T-helper 2 cell treated with Interferon-gamma antibody and Interleukin-4, amounts not matched to agents 5 μg/mL and 100 μg/mL, for 36 hours (primary cell): ENCODE measurements at regions not wholly inside any gene's neighbourhood (a gene's known extent, or its start where the extent isn't known, plus 50 kb on each side); places are given as distances from the start of the nearest gene placed in this dataset.

ENCODE experiments used
- DNase-seq: peaks from one replicate; pipeline ENCODE4 v3.0.0; 2021; ENCODE audit warnings: low spot score
- H3K27ac Mint-ChIP-seq: one replicate; pipeline ENCODE4 v1.8.0; 2021; ENCODE audit warnings: mild to moderate bottlenecking, mixed read lengths
- H3K27me3 Mint-ChIP-seq: one replicate; pipeline ENCODE4 v1.8.0; 2021; ENCODE audit warnings: low read depth, mixed read lengths
- H3K36me3 Mint-ChIP-seq: one replicate; pipeline ENCODE4 v1.8.0; 2021; ENCODE audit warnings: low read depth, mixed read lengths
- H3K4me1 Mint-ChIP-seq: one replicate; pipeline ENCODE4 v1.8.0; 2021; ENCODE audit warnings: low read depth, mixed read lengths
- H3K4me3 Mint-ChIP-seq: one replicate; pipeline ENCODE4 v1.8.0; 2022; ENCODE audit warnings: mild to moderate bottlenecking, moderate library complexity, mixed read lengths
- H3K9me3 Mint-ChIP-seq: one replicate; pipeline ENCODE4 v1.8.0; 2021; ENCODE audit warnings: mixed read lengths

GRCh38 chr15:93298901-93299300, 209.9 kb upstream of the RGMA start:
- Mint-ChIP-seq H3K4me1 (no peaks in the 10 kb centered on the region), H3K36me3 (no peaks in the 10 kb centered on the region), H3K27me3 (no peaks in the 10 kb centered on the region), H3K4me3 (no peak overlapping the region), H3K9me3 (no peaks in the 10 kb centered on the region), H3K27ac (no peak overlapping the region)
- no peak for DNase-seq

- Mint-ChIP-seq H3K27me3 (no peaks in the 10 kb centered on the region), H3K4me3 (no peak overlapping the region), H3K4me1 (no peaks in the 10 kb centered on the region), H3K27ac (no peak overlapping the region), H3K9me3 (no peaks in the 10 kb centered on the region), H3K36me3 (no peaks in the 10 kb centered on the region)
- DNase-seq, result no peak
Measured at GRCh38 chr15:93296759-93297500, 207.9 kb upstream of the RGMA start.

GRCh38 chr15:93294896-93295295, 205.9 kb upstream of the RGMA start:
- Mint-ChIP-seq H3K4me1 (no peaks in the 10 kb centered on the region), H3K27me3 (peaks cover 11% of the 10 kb centered on the region), H3K36me3 (no peaks in the 10 kb centered on the region)

GRCh38 chr15:93294066-93294465, 205.1 kb upstream of the RGMA start:
- no peaks in the 10 kb centered on the region for H3K4me1 Mint-ChIP-seq
- no peak overlapping the region for H3K27ac Mint-ChIP-seq

More at GRCh38 chr15:93294896-93295295, 205.9 kb upstream of the RGMA start:
- no peak overlapping the region for H3K4me3 Mint-ChIP-seq
- DNase-seq, result no peak
- no peak overlapping the region for H3K27ac Mint-ChIP-seq
- H3K9me3 Mint-ChIP-seq, result no peaks in the 10 kb centered on the region

GRCh38 chr15:93291380-93291779, 202.4 kb upstream of the RGMA start:
- H3K27ac Mint-ChIP-seq, result no peak overlapping the region
- H3K27me3 Mint-ChIP-seq, result peaks cover 11% of the 10 kb centered on the region
- no peak for DNase-seq
- no peaks in the 10 kb centered on the region for H3K4me1 Mint-ChIP-seq
- H3K9me3 Mint-ChIP-seq, result no peaks in the 10 kb centered on the region
- H3K36me3 Mint-ChIP-seq, result no peaks in the 10 kb centered on the region
- H3K4me3 Mint-ChIP-seq, result no peak overlapping the region

More at GRCh38 chr15:93294066-93294465, 205.1 kb upstream of the RGMA start:
- no peaks in the 10 kb centered on the region for H3K36me3 Mint-ChIP-seq
- H3K9me3 Mint-ChIP-seq, result no peaks in the 10 kb centered on the region
- no peak overlapping the region for H3K4me3 Mint-ChIP-seq
- peaks cover 11% of the 10 kb centered on the region for H3K27me3 Mint-ChIP-seq
- no peak for DNase-seq

- Mint-ChIP-seq H3K4me1 (no peaks in the 10 kb centered on the region), H3K36me3 (no peaks in the 10 kb centered on the region), H3K4me3 (no peak overlapping the region), H3K27me3 (peaks cover 11% of the 10 kb centered on the region), H3K9me3 (no peaks in the 10 kb centered on the region), H3K27ac (no peak overlapping the region)
- DNase-seq, result no peak
Measured at GRCh38 chr15:93290618-93290946, 201.6 kb upstream of the RGMA start.

GRCh38 chr15:93289941-93290617, 201.1 kb upstream of the RGMA start:
- no peak overlapping the region for H3K4me3 Mint-ChIP-seq
- DNase-seq, result no peak
- no peaks in the 10 kb centered on the region for H3K4me1 Mint-ChIP-seq
- peaks cover 11% of the 10 kb centered on the region for H3K27me3 Mint-ChIP-seq
- no peaks in the 10 kb centered on the region for H3K36me3 Mint-ChIP-seq
- H3K9me3 Mint-ChIP-seq, result no peaks in the 10 kb centered on the region
- no peak overlapping the region for H3K27ac Mint-ChIP-seq

- Mint-ChIP-seq H3K9me3 (no peaks in the 10 kb centered on the region), H3K36me3 (no peaks in the 10 kb centered on the region), H3K27ac (no peak overlapping the region), H3K4me3 (no peak overlapping the region), H3K4me1 (no peaks in the 10 kb centered on the region), H3K27me3 (peaks cover 12% of the 10 kb centered on the region)
- DNase-seq, result no peak
Measured at GRCh38 chr15:93288728-93289294, 199.8 kb upstream of the RGMA start.

- no peak overlapping the region for H3K27ac Mint-ChIP-seq
- H3K4me3 Mint-ChIP-seq, result no peak overlapping the region
- DNase-seq, result no peak
- peaks cover 14% of the 10 kb centered on the region for H3K27me3 Mint-ChIP-seq
- no peaks in the 10 kb centered on the region for H3K4me1 Mint-ChIP-seq
- no peaks in the 10 kb centered on the region for H3K9me3 Mint-ChIP-seq
- no peaks in the 10 kb centered on the region for H3K36me3 Mint-ChIP-seq
Measured at GRCh38 chr15:93286446-93286845, 197.4 kb upstream of the RGMA start.

GRCh38 chr15:93283854-93284253, 194.8 kb upstream of the RGMA start:
- DNase-seq, result no peak
- H3K27me3 Mint-ChIP-seq, result peaks cover 3% of the 10 kb centered on the region
- no peak overlapping the region for H3K4me3 Mint-ChIP-seq
- H3K4me1 Mint-ChIP-seq, result no peaks in the 10 kb centered on the region
- no peaks in the 10 kb centered on the region for H3K36me3 Mint-ChIP-seq
- no peak overlapping the region for H3K27ac Mint-ChIP-seq
- H3K9me3 Mint-ChIP-seq, result no peaks in the 10 kb centered on the region

- DNase-seq, result no peak
- peaks cover 3% of the 10 kb centered on the region for H3K27me3 Mint-ChIP-seq
- H3K4me1 Mint-ChIP-seq, result no peaks in the 10 kb centered on the region
- H3K36me3 Mint-ChIP-seq, result no peaks in the 10 kb centered on the region
- no peak overlapping the region for H3K4me3 Mint-ChIP-seq
- no peak overlapping the region for H3K27ac Mint-ChIP-seq
- no peaks in the 10 kb centered on the region for H3K9me3 Mint-ChIP-seq
Measured at GRCh38 chr15:93282808-93283207, 193.8 kb upstream of the RGMA start.

- H3K9me3 Mint-ChIP-seq, result no peaks in the 10 kb centered on the region
- no peaks in the 10 kb centered on the region for H3K4me1 Mint-ChIP-seq
- peaks cover 2% of the 10 kb centered on the region for H3K27me3 Mint-ChIP-seq
- H3K4me3 Mint-ChIP-seq, result no peak overlapping the region
- H3K27ac Mint-ChIP-seq, result no peak overlapping the region
- H3K36me3 Mint-ChIP-seq, result no peaks in the 10 kb centered on the region
- DNase-seq, result no peak
Measured at GRCh38 chr15:93278783-93279182, 189.8 kb upstream of the RGMA start.

GRCh38 chr15:93278006-93278405, 189.0 kb upstream of the RGMA start:
- DNase-seq, result no peak
- Mint-ChIP-seq H3K4me3 (no peak overlapping the region), H3K4me1 (no peaks in the 10 kb centered on the region), H3K27me3 (peaks cover 2% of the 10 kb centered on the region), H3K36me3 (no peaks in the 10 kb centered on the region), H3K27ac (no peak overlapping the region), H3K9me3 (no peaks in the 10 kb centered on the region)

- Mint-ChIP-seq H3K9me3 (no peaks in the 10 kb centered on the region), H3K36me3 (no peaks in the 10 kb centered on the region), H3K4me1 (no peaks in the 10 kb centered on the region), H3K27me3 (no peaks in the 10 kb centered on the region), H3K27ac (no peak overlapping the region), H3K4me3 (no peak overlapping the region)
- no peak for DNase-seq
Measured at GRCh38 chr15:93274257-93274656, 185.2 kb upstream of the RGMA start.
